K562 (cell line): ENCODE measurements at regions not wholly inside any gene's neighbourhood (a gene's known extent, or its start where the extent isn't known, plus 50 kb on each side); places are given as distances from the start of the nearest gene placed in this dataset.

ENCODE experiments used
- ATAC-seq: fragments of 200-7000 bp; cut with Tn5 transposase; 3 replicates; pipeline ENCODE4 v1.9.1; 2020; ENCODE audit warnings: moderate library complexity
- BruUV-seq: library from RNA; stranded (reverse); fragments of 400-500 nt; replicated peaks from 2 replicates; lab custom pipeline; 2021; lab: Mats Ljungman, UMichigan
- CTCF ChIA-PET: fragments of 300-600 bp; formaldehyde crosslinking; extraction: SDS; loops from one replicate; lab custom pipeline; 2021; ENCODE audit warnings: low intra/inter-chr PET ratio; lab: Yijun Ruan, JAX
- POLR2A ChIA-PET: fragments of 300-600, 350-650 bp; sonication (Branson Sonifier 250); formaldehyde crosslinking; extraction: SDS; loops from one replicate; lab custom pipeline; 2021; ENCODE audit warnings: antibody characterized with exemption, inconsistent platforms; lab: Yijun Ruan, JAX
- DNase-seq, 4 experiments: peaks; one replicate each; pipeline versions ENCODE4 v3.0.0 to v3.0.0-alpha.2; 2011 to 2018; ENCODE audit warnings: low spot score in 3 of 4, mixed read lengths in 3 of 4; ENCODE audit errors: extremely low read depth in 1 of 4
- FAIRE-seq: peaks from 2 replicates; lab custom pipeline; 2011; peaks lifted over from hg19 to GRCh38; lab: Jason Lieb, UNC
- H2AFZ ChIP-seq: 2 replicates; pipeline ENCODE4 v1.6.0; 2011; ENCODE audit warnings: low read depth, low read length, control low read depth, inconsistent platforms
- H3K27ac ChIP-seq: fragments of 200-600 bp; 3 replicates; pipeline ENCODE4 v1.8.0; 2011; ENCODE audit warnings: low read depth, mild to moderate bottlenecking, control low read depth, inconsistent platforms, low read length, moderate library complexity, mixed read lengths; ENCODE audit errors: extremely low read depth
- H3K27me3 ChIP-seq, 2 experiments: fragments of 300-600 bp in 1 of 2; 2 replicates in 1 of 2; 3 replicates in 1 of 2; pipeline versions ENCODE4 v1.6.0 to v1.8.0; 2011; ENCODE audit warnings: inconsistent platforms in 2 of 2, low read length in 2 of 2, mild to moderate bottlenecking in 1 of 2, mixed read lengths in 1 of 2, moderate library complexity in 1 of 2; ENCODE audit not compliant: control insufficient read depth in 2 of 2, insufficient read depth in 2 of 2
- H3K36me3 ChIP-seq: fragments of 300-600 bp; 3 replicates; pipeline ENCODE4 v1.8.0; 2011; ENCODE audit warnings: mild to moderate bottlenecking, low read length, inconsistent platforms; ENCODE audit not compliant: control insufficient read depth, insufficient read depth
- H3K4me1 ChIP-seq, 2 experiments: fragments of 200-600 bp in 1 of 2; replicated peaks in 1 of 2; 2 replicates in 1 of 2; 3 replicates in 1 of 2; pipeline versions ENCODE4 v1.5.1 to v1.8.0; 2011; ENCODE audit warnings: inconsistent platforms in 2 of 2, low read length in 2 of 2, mild to moderate bottlenecking in 1 of 2, mixed read lengths in 1 of 2, moderate library complexity in 1 of 2; ENCODE audit not compliant: control insufficient read depth in 2 of 2, insufficient read depth in 2 of 2
- H3K4me2 ChIP-seq: 2 replicates; pipeline ENCODE4 v1.6.1; 2011; ENCODE audit warnings: low read length, control low read depth, inconsistent platforms, mixed read lengths; ENCODE audit not compliant: insufficient read depth
- H3K4me3 ChIP-seq: fragments of 200-600 bp; sonication (generic), shearing (Covaris generic); 2 replicates; pipeline ENCODE4 v1.5.1; 2016; ENCODE audit warnings: control low read depth, inconsistent platforms
- H3K79me2 ChIP-seq: fragments of 200-600 bp; 3 replicates; pipeline ENCODE4 v1.8.0; 2011; ENCODE audit warnings: low read length, inconsistent platforms; ENCODE audit not compliant: control insufficient read depth, insufficient read depth
- H3K9ac ChIP-seq, 2 experiments: 2 replicates each; pipeline versions ENCODE4 v1.6.0 to v1.6.1; 2011; ENCODE audit warnings: low read depth in 2 of 2, low read length in 2 of 2, control low read depth in 1 of 2, inconsistent platforms in 1 of 2, mild to moderate bottlenecking in 1 of 2, mixed read lengths in 1 of 2; ENCODE audit not compliant: insufficient read depth in 1 of 2
- H3K9me1 ChIP-seq: one replicate; pipeline ENCODE4 v1.6.0; 2011; ENCODE audit warnings: inconsistent platforms, mild to moderate bottlenecking, low read length, moderate library complexity; ENCODE audit not compliant: control insufficient read depth, insufficient read depth
- H3K9me3 ChIP-seq: replicated peaks from 2 replicates; pipeline ENCODE4 v1.5.1; 2011; ENCODE audit warnings: low read depth, low read length, inconsistent platforms; ENCODE audit not compliant: control insufficient read depth, insufficient read depth
- H4K20me1 ChIP-seq: replicated peaks from 2 replicates; pipeline ENCODE4 v1.6.1; 2011; ENCODE audit warnings: low read length, inconsistent platforms, mixed read lengths; ENCODE audit not compliant: control insufficient read depth, insufficient read depth
- ILF3 ChIP-seq: fragments of 450-650 bp; IDR thresholded peaks from 2 replicates; pipeline ENCODE4 v1.6.1; 2018; ENCODE audit warnings: antibody characterized with exemption, mild to moderate bottlenecking, moderate library complexity, borderline replicate concordance
- MBD2 ChIP-seq: sonication (generic); IDR thresholded peaks from 2 replicates; pipeline ENCODE4 v1.6.1; 2016; ENCODE audit warnings: low read depth, borderline replicate concordance
- MTA3 ChIP-seq: fragments of 450-650 bp; formaldehyde crosslinking; IDR thresholded peaks from 2 replicates; pipeline ENCODE4 v1.6.1; 2017; ENCODE audit warnings: mild to moderate bottlenecking, borderline replicate concordance
- PHB2 ChIP-seq: fragments of 450-650 bp; IDR thresholded peaks from 2 replicates; pipeline ENCODE4 v1.6.1; 2017; ENCODE audit warnings: low read depth
- SMARCC2 ChIP-seq: fragments of 450-650 bp; IDR thresholded peaks from 2 replicates; pipeline ENCODE4 v1.6.1; 2017; ENCODE audit warnings: antibody characterized with exemption, moderate library complexity, mild to moderate bottlenecking, low read depth
- TAF7 ChIP-seq: fragments of 450-650 bp; IDR thresholded peaks from 2 replicates; pipeline ENCODE4 v1.6.1; 2016; ENCODE audit warnings: missing genetic modification characterization, missing compliant biosample characterization
- ZNF274 ChIP-seq: IDR thresholded peaks from 2 replicates; pipeline ENCODE4 v1.6.1; 2011; ENCODE audit warnings: low read depth, mild to moderate bottlenecking, low read length, moderate library complexity, borderline replicate concordance
- ZNF408 ChIP-seq: fragments of 250-450 bp; sonication (Bioruptor Pico); IDR thresholded peaks from 2 replicates; pipeline ENCODE4 v1.4.0; 2020; ENCODE audit warnings: low read depth, mild to moderate bottlenecking, moderate library complexity
- WGBS: fragments of 100-300 bp; shearing (Covaris generic); methylation state at CpG from one replicate; pipeline ENCODE4 v1.1.6; 2016; ENCODE audit warnings: low coverage, mixed read lengths; ENCODE audit not compliant: insufficient coverage; ENCODE audit errors: missing lambda C conversion rate; 5-methylcytosine and 5-hydroxymethylcytosine counted together
- in situ Hi-C: fragments of 300-500 bp; cut with MboI; formaldehyde crosslinking; loops from 4 replicates; pipeline ENCODE4 v1.15.0; 2018; ENCODE audit warnings: inconsistent platforms, mixed read lengths
- intact Hi-C: fragments of 100-400 bp; cut with micrococcal nuclease; formaldehyde crosslinking; loops from 2 replicates; pipeline ENCODE4 v1.14.2; 2022
- TF ChIP-seq, protein P1 (sequence below), 2 experiments: fragments of 450-650 bp in 1 of 2; IDR thresholded peaks; 2 replicates each; pipeline ENCODE4 v1.6.1; 2011 to 2017; ENCODE audit warnings: low read depth in 2 of 2, antibody characterized with exemption in 1 of 2, borderline replicate concordance in 1 of 2, low read length in 1 of 2, mild to moderate bottlenecking in 1 of 2, mixed read lengths in 1 of 2; ENCODE audit not compliant: control insufficient read depth in 1 of 2
- TF ChIP-seq, protein P2 (sequence below): IDR thresholded peaks from 2 replicates; pipeline ENCODE4 v1.6.1; 2012; ENCODE audit warnings: low read depth, low read length, improper control_type of control experiment, borderline replicate concordance
- TF ChIP-seq, protein P3 (sequence below): sonication (generic); formaldehyde crosslinking; IDR thresholded peaks from 2 replicates; pipeline ENCODE4 v1.8.0; 2023; ENCODE audit warnings: mild to moderate bottlenecking, missing genetic modification reagents

DNA sequence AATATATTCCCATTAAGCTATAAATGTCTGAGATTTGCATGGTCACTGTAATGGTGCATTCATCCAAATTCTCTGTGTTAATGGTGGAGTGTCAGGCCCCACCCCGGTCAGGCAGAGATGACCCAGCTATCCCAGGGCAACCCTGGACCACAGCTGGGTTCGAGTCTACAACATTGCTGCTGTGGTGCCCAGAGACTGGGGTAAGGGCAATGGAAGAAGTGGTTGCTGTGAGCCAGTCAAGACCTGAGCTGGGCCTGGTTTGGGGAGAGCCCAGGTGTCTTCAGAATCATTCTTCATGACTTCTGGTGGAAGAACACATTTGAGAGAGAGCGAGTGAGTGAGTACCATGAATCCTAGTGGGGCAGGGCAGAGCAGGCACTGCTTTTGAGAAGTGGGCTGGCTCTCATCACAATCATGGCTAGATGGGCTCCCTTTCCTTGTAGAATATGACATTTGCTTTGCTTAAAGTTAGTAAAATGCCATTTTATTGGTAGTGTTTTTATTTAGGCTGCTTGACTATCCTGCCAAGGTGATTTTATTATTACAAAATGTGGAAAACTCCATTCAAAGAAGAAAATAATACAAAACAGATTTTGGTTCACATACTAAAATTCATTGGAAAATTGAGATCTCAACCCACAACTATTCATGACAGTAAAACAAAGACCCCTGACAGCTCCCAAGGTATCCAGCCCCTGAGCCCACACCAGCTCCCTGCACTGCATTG lies 125.8 kb upstream of the SLC25A48 start:
- H3K36me3 ChIP-seq, result no peaks in the 10 kb centered on the region
- no peak for FAIRE-seq
- peaks cover 6% of the 10 kb centered on the region; the same call in 1 of the 2 replicates for H4K20me1 ChIP-seq
- H3K4me3 ChIP-seq, result no peak overlapping the region
- BruUV-seq, result no TSS peak
- H3K9me1 ChIP-seq, result no peaks in the 10 kb centered on the region
- WGBS, result 0% methylated on average over 3 of the region's 3 CpGs
- H2AFZ ChIP-seq, result no peak overlapping the region
- peaks cover 2 to 35% of the 10 kb centered on the region in 2 experiments; a peak in 3 of 5 replicates for H3K27me3 ChIP-seq
- H3K4me2 ChIP-seq, result no peak overlapping the region
- in situ Hi-C loops, result no loop called here
- no peak overlapping the region for H3K27ac ChIP-seq
- ATAC-seq, result no peak
- DNase-seq, result no peak
- TF ChIP-seq SMARCC2 (no peak), TAF7 (no peak), ZNF408 (CRISPR knock-in tag) (no peak), ILF3 (no peak), MBD2 (no peak), MTA3 (no peak), ZNF274 (no peak), PHB2 (no peak)
- TF ChIP-seq, protein P1, sequence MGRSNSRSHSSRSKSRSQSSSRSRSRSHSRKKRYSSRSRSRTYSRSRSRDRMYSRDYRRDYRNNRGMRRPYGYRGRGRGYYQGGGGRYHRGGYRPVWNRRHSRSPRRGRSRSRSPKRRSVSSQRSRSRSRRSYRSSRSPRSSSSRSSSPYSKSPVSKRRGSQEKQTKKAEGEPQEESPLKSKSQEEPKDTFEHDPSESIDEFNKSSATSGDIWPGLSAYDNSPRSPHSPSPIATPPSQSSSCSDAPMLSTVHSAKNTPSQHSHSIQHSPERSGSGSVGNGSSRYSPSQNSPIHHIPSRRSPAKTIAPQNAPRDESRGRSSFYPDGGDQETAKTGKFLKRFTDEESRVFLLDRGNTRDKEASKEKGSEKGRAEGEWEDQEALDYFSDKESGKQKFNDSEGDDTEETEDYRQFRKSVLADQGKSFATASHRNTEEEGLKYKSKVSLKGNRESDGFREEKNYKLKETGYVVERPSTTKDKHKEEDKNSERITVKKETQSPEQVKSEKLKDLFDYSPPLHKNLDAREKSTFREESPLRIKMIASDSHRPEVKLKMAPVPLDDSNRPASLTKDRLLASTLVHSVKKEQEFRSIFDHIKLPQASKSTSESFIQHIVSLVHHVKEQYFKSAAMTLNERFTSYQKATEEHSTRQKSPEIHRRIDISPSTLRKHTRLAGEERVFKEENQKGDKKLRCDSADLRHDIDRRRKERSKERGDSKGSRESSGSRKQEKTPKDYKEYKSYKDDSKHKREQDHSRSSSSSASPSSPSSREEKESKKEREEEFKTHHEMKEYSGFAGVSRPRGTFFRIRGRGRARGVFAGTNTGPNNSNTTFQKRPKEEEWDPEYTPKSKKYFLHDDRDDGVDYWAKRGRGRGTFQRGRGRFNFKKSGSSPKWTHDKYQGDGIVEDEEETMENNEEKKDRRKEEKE (IDR thresholded peaks at IDR 0.05; ENCODE audit: borderline replicate concordance in 1 of 2, control insufficient read depth in 1 of 2, low read depth in 2 of 2, low read length in 1 of 2), result no peak
- TF ChIP-seq, protein P2, sequence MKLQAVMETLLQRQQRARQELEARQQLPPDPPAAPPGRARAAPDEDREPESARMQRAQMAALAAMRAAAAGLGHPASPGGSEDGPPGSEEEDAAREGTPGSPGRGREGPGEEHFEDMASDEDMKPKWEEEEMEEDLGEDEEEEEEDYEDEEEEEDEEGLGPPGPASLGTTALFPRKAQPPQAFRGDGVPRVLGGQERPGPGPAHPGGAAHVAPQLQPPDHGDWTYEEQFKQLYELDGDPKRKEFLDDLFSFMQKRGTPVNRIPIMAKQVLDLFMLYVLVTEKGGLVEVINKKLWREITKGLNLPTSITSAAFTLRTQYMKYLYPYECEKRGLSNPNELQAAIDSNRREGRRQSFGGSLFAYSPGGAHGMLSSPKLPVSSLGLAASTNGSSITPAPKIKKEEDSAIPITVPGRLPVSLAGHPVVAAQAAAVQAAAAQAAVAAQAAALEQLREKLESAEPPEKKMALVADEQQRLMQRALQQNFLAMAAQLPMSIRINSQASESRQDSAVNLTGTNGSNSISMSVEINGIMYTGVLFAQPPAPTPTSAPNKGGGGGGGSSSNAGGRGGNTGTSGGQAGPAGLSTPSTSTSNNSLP, result no peak
- TF ChIP-seq, protein P3, sequence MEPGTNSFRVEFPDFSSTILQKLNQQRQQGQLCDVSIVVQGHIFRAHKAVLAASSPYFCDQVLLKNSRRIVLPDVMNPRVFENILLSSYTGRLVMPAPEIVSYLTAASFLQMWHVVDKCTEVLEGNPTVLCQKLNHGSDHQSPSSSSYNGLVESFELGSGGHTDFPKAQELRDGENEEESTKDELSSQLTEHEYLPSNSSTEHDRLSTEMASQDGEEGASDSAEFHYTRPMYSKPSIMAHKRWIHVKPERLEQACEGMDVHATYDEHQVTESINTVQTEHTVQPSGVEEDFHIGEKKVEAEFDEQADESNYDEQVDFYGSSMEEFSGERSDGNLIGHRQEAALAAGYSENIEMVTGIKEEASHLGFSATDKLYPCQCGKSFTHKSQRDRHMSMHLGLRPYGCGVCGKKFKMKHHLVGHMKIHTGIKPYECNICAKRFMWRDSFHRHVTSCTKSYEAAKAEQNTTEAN (CRISPR knock-in tag), result no peak
- no peaks in the 10 kb centered on the region for H3K9me3 ChIP-seq
- intact Hi-C loops, result no loop called here
- H3K4me1 ChIP-seq, result no peaks in the 10 kb centered on the region
- ChIA-PET CTCF (no interaction called here), POLR2A (interaction anchor here (1.0 kb wide), 1 partner anchor 11 kb away, joined by 6 read pairs; no protein-coding TSS in a partner anchor)
- no peaks in the 10 kb centered on the region for H3K79me2 ChIP-seq
- H3K9ac ChIP-seq, result no peak overlapping the region
